HFF-Myc (cell line): ENCODE measurements at regions not wholly inside any gene's neighbourhood (a gene's known extent, or its start where the extent isn't known, plus 50 kb on each side); places are given as distances from the start of the nearest gene placed in this dataset.
"Not testable (repeated sequence)": the region's sequence is repeated elsewhere in the genome, so short reads cannot be mapped to it uniquely, and the experiment has no call there.

Experiments
- DNase-seq: peaks from one replicate; pipeline ENCODE4 v3.0.0-alpha.2; 2011; ENCODE audit warnings: low read depth; ENCODE audit errors: extremely low read depth
- H3K4me3 ChIP-seq: replicated peaks from 2 replicates; pipeline ENCODE4 v1.5.1; 2011; ENCODE audit warnings: low read depth, mild to moderate bottlenecking, control low read depth, low read length
- TF ChIP-seq, protein P1 (sequence below): IDR thresholded peaks from 2 replicates; pipeline ENCODE4 v1.5.1; 2012; ENCODE audit warnings: mild to moderate bottlenecking, low read depth, low read length, control low read depth; ENCODE audit errors: missing control alignments

- H3K4me3 ChIP-seq: no peak overlapping the region
- DNase-seq: no peak
- TF ChIP-seq, protein P1, sequence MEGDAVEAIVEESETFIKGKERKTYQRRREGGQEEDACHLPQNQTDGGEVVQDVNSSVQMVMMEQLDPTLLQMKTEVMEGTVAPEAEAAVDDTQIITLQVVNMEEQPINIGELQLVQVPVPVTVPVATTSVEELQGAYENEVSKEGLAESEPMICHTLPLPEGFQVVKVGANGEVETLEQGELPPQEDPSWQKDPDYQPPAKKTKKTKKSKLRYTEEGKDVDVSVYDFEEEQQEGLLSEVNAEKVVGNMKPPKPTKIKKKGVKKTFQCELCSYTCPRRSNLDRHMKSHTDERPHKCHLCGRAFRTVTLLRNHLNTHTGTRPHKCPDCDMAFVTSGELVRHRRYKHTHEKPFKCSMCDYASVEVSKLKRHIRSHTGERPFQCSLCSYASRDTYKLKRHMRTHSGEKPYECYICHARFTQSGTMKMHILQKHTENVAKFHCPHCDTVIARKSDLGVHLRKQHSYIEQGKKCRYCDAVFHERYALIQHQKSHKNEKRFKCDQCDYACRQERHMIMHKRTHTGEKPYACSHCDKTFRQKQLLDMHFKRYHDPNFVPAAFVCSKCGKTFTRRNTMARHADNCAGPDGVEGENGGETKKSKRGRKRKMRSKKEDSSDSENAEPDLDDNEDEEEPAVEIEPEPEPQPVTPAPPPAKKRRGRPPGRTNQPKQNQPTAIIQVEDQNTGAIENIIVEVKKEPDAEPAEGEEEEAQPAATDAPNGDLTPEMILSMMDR: no peak
Observed at GRCh38 chr3:181921220-181921619, 209.5 kb downstream of the SOX2 start.

GRCh38 chr3:181925841-181926240 lies 214.1 kb downstream of the SOX2 start:
- not testable (repeated sequence) for DNase-seq, H3K4me3 ChIP-seq

DNA sequence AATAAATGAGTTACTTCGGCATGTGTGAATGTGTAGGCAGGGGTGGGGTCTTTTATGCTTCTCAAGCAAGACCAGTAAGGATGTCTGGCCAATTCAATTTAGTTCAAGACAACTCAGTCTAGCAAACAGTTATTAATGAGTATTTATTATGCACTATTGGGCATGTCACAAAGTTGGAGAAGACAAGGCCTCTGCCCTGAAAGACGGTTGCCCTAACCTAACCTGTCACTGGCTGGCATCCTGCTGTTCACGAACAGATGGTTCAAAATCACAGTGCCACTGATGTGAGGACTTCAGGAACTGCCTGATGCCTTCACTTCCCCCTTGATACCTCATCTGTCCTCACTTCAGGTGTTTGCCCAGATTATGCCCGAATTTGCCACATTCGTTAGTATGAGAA lies 217.8 kb downstream of the SOX2 start:
- TF ChIP-seq, protein P1: no peak
- H3K4me3 ChIP-seq: no peak overlapping the region
- DNase-seq: no peak

GRCh38 chr3:181930105-181930504 lies 218.4 kb downstream of the SOX2 start:
- no peak for DNase-seq
- TF ChIP-seq, protein P1: no peak
- H3K4me3 ChIP-seq: no peak overlapping the region

DNA sequence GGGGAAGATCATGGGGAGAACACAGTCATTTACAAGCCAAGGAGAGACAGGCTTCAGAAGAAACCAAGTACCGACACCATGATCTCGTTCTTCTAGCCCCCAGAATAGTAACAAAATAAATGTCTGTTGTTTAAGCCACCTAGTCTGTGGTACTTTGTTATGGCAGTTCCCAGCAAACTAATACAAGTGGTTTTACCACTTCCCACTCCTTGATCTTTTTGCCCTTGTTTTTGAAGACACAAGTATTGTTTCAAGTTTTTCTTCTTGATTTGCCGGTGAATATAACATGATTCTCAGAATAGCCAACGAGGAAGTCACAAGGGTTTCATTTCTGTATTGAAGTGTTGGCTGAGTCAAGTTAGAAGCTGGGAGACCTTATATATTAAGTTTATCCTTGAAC lies 220.3 kb downstream of the SOX2 start:
- TF ChIP-seq, protein P1: no peak
- H3K4me3 ChIP-seq: no peak overlapping the region
- no peak for DNase-seq

- TF ChIP-seq, protein P1: no peak
- DNase-seq: no peak
Observed at GRCh38 chr3:181933052-181933618, 221.4 kb downstream of the SOX2 start.

GRCh38 chr3:181935915-181936314 lies 224.2 kb downstream of the SOX2 start:
- TF ChIP-seq, protein P1: no peak
- H3K4me3 ChIP-seq: no peak overlapping the region
- no peak for DNase-seq

More at GRCh38 chr3:181933052-181933618, 221.4 kb downstream of the SOX2 start:
- no peak overlapping the region for H3K4me3 ChIP-seq
